Fibroblast of skin of scalp (primary cell): ENCODE measurements at regions not wholly inside any gene's neighbourhood (a gene's known extent, or its start where the extent isn't known, plus 50 kb on each side); places are given as distances from the start of the nearest gene placed in this dataset.
"Not testable (repeated sequence)": the region's sequence is repeated elsewhere in the genome, so short reads cannot be mapped to it uniquely, and the experiment has no call there.

Source experiments
- DNase-seq: peaks from one replicate; pipeline ENCODE4 v3.0.0-alpha.2; 2013

DNA sequence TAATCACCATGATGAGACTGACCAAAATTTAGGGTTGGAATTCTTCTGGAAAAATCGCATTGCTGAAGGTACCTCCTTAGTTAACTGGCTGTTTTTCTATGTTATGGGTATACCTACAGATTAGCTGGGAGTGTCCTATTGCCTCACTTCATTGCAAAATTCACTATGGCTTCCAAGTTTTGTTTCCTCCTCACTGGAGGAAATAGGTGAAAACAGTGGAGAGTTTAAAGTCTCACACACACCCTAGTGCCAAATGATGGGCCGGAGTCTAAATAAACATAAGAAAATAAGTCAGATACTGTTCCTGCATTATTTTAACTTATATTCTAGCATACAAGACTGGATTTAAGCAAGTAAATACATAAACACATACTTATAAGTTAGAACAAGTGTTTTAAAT is 98.2 kb downstream of the AHR start:
- DNase-seq: no peak

DNA sequence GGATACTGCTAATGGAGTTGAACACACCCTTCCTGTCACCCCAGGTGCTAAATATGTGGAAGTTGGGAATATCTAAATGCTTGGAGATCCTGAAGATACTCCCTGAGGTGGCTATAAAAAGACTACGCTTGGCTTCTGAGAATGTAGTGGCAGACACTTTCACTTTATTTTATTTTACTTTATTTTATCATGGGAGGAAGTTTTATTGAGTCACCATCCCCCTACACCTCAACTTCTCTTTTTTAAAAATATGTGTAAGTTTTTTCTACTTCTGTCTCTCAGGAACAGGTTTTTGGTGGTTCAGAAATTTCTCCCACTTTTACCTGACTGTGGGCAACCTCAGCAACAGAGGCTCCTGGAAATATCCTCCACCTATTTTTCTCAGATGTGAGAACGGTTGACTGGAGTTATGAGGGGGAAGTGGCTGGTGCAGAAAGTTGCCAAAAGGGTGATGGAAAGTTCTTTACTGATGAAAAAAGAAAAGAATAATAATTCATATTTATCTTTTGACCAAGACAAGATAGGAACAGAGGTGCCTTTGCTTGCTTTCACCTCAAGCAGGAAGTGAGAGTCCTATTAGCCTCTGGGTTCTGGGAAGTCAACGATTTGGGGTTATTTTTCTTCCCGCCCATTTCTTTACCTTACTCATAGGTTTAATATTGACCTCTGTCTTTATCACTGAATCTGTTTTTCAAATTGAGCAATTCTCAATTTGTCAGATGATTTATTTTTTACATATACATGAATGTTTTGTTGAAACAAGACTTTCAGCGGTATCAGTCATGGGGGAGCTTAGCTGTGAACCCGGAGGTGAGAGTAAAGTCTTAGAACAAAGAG is 103.6 kb downstream of the AHR start:
- DNase-seq: no peak

DNA sequence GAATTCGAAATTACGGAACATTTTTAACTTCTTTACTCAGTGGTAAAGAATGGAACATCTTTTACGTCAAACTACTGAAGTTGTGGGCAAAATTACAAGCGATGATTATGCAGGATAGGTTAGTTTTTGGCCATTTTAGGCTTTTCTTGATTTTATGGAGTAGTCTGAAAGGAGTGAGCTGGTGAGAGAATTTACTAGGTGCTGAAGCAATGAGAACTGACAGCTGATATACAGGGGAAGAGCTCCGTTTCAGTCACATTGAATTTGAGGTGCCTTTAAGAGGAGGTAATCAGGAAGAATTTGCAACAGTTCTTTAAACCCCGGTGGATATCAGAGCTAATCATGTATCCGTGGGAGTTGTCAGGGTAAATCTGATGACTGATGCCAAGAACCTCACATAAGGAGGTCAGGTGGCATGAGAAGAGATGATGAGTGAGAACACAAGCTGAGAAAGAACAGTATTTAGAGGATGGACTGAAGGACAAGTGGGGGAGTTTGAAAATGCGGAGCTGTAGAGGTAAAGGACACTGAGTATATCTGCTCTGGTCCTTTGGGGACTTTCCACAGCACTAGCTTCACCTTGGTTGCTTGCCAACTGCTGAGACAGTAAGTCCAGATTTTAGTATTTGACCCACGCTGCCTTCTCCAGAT is 104.3 kb downstream of the AHR start:
- DNase-seq: no peak

- no peak for DNase-seq
Measured at GRCh38 chr7:17404006-17404405, 105.6 kb downstream of the AHR start.

DNA sequence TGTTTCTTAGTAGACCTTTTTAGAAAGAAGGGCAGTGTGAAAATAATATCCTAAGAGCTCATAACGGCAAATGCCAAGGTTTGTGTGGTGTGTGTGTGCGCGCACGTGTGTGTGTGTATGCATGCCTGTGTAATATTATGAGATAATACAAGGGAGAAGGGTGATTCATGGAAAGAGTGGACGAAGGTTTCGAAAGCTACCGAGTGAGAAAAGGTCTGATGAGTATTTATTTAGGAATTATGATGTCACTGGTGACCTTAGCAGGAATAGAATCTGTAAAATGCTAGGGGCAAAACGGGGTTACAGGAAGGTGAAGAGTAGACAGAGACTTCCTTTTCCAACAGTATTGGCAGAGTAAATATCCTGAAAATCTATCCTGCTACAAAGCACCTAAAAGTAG is 107.3 kb downstream of the AHR start:
- DNase-seq: peak; percentile 79

- no peak for DNase-seq
Measured at GRCh38 chr7:17406738-17407137, 108.3 kb downstream of the AHR start.

- no peak for DNase-seq
Measured at GRCh38 chr7:17407229-17407628, 108.8 kb downstream of the AHR start.

DNA sequence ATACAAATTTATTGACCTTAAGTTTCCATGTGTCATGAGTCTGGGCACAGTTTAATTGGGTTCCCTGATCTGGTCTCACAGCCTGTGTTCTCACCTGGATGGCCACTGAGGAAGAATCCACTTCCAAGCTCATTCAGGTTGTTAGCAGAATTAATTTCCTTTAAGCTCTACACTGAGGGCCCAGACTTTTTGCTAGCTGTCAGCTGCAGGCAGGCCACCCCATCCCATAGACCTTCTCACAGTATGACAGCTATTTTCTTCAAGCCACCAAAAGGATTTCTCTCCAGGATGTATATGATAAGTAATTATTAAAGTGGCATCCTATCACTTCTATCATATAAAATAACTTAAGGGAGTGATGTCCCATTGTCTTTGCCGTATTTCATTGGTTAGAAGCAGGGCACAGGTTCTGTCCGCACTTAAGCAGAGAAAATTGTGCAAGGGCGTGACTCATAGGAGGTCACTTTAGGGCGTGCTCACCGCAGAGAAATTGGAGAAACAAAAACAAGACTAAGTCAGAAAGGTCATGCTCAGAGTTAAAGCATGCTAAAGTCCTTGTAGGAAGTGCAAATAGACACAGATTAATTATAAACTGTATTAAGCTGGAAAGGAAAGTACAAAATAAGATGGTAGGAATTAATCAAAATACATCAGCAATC is 109.9 kb downstream of the AHR start:
- DNase-seq: peak; percentile 75

DNA sequence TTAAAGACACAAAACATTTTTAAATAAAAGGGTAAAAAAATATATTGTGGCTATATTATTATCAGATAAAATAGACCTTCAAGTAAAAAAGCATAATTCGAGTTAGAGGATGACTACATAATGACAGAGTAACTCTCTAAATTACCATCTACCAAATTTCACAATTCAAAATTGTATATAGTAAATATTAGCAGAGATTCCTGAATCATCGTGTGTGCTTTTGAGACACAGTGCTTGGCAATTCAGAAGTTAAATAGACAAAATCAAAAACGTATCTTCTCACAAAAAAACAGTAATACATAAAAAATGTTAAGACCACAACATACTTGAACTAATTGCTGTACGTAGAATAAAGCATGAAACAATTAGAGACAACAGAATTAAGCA is 110.4 kb downstream of the AHR start:
- DNase-seq: no peak

DNA sequence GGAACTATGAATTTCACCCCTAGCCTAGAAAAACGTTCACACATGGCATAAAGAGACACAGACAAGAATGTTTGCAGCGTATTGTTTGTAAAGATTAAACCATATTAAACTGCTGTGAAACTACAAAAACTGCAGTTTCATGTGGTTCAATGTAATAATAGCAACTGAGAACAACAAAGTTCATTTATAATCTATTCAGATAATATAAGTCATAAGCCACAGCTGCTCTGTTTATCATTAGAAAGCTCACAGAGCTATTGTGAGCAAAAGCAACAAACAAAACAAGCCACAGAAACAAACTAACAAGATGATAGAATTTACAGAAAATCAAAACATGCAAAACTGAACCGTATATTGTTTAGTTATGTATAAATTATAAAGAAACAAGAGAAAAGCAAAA is 113.5 kb downstream of the AHR start:
- no peak for DNase-seq

- DNase-seq: no peak
Measured at GRCh38 chr7:17412883-17413282, 114.4 kb downstream of the AHR start.

DNA sequence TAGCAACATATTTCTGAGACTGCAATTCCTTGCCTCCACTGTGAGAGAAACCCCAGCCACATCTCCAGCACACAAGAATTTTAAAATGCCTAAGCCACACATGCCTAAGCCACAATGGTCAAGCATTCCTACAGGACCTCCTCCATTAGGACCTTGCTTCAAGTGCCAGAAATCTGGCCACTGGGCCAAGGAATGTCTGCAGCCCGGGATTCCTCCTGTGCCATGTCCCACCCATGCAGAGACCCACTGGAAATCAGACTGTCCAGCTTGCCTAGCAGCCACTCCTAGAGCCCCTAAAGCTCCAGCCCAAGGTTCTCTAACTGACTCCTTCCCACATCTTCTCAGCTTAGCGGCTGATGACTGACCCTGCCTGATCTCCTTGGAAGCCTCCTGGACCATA is 117.5 kb downstream of the AHR start:
- no peak for DNase-seq

DNA sequence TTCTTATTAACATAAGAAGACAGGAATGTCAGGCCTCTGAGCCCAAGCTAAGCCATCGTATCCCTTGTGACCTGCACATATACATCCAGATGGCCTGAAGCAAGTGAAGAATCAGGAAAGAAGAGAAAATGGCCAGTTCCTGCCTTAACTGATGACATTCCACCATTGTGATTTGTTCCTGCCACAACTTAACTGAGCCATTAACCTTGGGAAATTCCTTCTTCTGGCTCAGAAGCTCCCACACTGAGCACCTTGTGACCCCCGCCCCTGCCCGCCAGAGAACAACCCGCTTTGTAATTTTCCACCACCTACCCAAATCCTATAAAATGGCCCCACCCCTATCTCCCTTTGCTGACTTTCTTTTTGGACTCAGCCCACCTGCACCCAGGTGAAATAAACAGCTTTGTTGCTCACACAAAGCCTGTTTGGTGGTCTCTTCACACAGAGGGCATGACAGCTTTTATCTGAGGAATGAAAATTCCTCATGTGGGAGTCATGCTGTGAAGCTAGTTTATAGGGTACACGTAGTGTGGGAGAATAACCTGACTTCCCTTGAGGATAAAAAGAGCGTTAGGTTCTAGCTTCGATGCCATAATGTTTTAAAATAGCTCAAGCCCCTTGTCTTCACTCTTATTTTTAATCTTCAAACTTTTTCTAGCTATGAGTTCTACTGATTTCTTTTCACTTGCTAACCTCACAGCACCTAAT is 122.0 kb downstream of the AHR start:
- DNase-seq: not testable (repeated sequence)

DNA sequence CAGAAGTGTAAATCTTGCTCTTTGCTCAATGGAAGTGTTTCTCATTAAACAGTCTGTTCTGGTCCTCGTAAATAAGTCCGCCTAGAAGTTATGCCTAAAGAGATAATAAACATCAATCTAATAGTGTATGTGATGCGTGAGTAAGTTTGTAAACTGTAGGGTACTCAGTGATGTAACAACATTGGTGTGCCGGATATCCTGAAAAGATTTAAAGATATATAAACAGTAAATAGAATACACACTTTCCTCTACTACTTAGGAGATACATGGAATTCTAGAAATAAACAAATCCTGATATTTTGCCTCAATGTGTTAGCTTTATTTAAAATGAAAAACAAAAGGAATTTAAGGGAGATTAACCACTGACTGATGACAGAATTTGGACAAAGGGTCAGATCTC is 123.5 kb downstream of the AHR start:
- DNase-seq: no peak

- DNase-seq: peak; percentile 53
Measured at GRCh38 chr7:17422966-17423365, 124.5 kb downstream of the AHR start.

GRCh38 chr7:17427924-17428323 is 129.5 kb downstream of the AHR start:
- no peak for DNase-seq

- no peak for DNase-seq
Measured at GRCh38 chr7:17429579-17429978, 131.1 kb downstream of the AHR start.

GRCh38 chr7:17432793-17433192 is 134.3 kb downstream of the AHR start:
- no peak for DNase-seq

DNA sequence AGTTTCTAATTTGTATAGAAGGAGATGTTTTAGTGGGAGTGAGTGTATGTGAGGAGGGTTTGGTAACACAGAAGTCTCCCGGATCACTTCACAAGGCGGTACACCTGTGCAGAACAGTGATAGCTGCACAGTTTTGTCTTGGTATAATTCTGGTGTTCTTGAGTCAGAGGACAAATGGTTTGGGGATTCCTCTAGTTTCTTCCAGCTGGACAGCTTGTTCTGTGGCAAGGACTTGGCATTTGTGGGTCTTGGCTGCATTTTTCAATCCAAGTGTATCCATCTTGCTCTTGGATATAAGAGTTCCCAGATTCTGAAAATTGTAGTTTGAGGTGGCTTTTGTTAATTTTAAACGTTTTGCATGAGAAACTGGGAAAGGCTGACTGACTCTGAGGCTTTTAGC is 135.7 kb downstream of the AHR start:
- no peak for DNase-seq

DNA sequence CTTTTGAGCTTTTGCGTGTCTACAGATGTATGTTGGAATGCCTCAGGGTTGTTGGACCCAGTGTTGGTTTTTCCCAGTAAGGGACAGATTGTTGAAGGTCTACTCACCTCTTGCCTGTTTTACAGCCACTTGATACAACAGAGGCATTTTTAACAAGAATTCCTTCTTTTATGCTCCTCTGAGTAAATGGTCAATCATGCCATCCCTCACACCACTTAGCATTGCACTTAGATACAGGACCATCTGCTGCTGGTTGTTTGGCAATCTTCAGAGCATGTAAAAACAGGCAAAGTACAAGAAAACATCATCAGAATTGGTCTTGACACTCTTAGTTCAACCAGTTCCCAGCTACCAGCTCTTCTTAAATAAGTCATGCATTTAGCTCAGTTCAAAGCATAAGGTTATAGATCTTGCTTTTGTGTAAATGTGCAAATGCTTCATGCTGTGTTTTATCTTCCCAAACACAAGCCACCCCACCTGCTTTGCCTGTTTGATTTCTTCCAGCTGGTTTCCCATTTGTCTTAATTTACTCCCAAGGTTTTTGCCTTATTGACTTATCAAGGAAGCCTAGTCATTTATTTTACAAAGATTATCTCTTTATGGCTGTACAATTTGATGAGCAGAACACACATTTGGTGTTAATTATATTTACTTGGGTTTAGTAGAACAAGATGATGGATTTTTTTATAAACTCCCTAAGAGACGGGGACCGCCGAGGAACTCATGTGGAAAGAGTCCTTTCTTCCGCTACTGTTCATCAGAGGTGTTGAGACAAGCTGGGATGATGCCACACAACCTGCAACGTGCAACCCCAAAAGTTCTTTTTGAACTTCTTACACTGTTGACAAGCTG is 136.6 kb downstream of the AHR start:
- DNase-seq: no peak

DNA sequence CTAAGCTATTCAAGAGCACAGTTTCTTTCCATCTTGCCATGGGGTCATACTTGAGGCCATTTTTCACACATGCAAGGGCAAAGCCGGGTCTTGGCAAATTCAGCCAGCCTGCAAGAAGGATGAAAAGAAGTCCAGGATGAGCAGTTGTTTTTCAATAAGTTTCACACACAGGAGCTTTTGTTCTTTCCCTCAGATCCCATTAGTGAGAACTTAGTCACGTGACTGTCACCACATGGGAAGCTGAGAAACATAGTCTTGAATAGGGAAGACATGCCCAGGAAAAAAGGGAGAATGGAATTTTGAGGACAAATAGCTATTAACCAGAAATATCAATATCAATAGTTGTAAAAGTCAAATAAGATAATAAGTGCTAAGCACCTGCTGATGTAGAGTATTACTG is 137.7 kb downstream of the AHR start:
- DNase-seq: no peak

DNA sequence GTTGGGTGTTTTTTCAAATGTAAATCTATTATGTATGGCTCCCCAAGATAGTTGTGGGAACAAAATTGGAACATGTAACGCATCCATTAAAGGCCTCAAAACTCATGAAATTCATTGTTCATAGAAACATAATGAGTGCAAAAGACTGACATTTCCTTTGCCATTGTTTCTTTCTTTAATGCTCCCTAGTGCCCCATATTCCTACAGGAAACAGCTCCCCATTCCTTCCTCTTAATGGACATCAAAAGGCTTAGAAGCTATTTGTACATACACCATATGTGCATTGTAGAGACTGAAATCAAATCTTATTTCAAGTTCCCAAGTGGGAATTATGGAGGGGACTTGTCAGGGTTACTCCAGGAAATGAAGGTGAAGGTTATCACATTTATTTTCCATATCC is 139.1 kb downstream of the AHR start:
- DNase-seq: no peak
